Muscle of back (tissue), 3 donors: ENCODE measurements at regions not wholly inside any gene's neighbourhood (a gene's known extent, or its start where the extent isn't known, plus 50 kb on each side); places are given as distances from the start of the nearest gene placed in this dataset.
"Not testable (repeated sequence)": the region's sequence is repeated elsewhere in the genome, so short reads cannot be mapped to it uniquely, and the experiment has no call there.

Experiments used
- DNase-seq, 3 donors: peaks; one replicate each; pipeline versions ENCODE4 v3.0.0 to v3.0.0-alpha.2; 2013

DNA sequence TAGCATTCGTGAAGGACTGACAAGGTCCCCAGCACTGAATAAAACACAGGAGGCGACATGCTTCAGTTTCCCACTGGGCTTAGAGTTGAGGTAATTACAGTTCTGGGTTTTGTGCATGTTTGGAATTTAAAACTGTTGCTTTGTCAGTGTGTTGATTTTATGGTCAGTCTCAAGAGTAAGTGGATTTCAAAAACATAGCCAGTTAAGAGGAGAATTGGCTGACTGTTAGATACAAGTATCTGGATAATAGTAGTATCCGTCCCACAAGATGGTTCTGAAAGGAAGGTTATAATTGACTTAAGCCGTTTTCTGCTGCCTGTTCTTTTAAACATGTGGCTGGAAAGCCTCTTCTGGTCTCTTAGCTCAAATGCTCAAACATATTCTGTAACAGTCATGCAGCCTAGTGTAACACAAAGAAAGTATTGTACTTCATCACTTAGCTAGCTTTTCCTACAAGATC is 170.9 kb downstream of the POLR1F start:
- DNase-seq, result peak in 2 of 3 donors; percentile 22 to 57

DNA sequence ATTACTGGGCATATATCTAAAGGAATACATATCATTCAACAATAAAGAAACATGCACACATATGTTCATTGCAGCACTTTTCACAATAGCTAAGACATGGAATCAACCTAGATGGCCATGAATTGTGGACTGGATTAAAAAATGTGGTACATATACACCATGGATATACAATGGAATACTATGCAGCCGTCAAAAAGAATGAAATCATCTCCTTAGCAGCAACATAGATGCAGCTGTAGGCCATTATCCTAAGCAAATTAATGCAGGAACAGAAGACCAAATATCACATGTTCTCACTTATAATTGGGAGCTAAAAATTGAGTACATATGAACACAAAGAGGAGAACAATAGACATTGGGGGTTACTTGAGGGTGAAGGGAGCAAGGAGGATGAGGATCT is 175.6 kb downstream of the POLR1F start:
- no peak for DNase-seq

- no peak for DNase-seq
These were observed 178.0 kb downstream of the POLR1F start for GRCh38 chr7:19530852-19531251.

- peak in 1 of 3 donors; percentile 28 for DNase-seq
These were observed 178.6 kb downstream of the POLR1F start for GRCh38 chr7:19530261-19530660.

- peak in 1 of 3 donors; percentile 14 for DNase-seq
These were observed 182.2 kb downstream of the POLR1F start for GRCh38 chr7:19526639-19527038.

DNA sequence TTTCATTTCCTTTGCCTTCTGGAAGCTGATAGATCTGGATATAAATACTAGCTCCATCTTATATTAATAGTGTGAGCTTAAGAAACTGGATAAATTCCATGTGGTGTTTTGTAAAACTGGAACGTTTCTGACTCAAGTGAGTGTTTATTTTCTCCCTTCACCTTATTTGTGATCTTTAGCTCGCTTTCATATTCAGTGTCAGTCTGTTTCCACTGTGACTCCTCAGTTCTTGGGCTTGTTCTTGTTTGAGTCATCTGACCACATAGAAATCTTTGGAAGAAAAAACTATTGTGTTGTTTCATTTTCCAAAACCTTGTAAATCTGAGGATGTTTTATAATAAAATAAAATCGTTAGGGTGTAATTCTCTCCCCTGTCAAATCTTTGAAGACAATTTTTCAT is 186.4 kb downstream of the POLR1F start:
- peak in 1 of 3 donors; percentile 35 for DNase-seq

- no peak for DNase-seq
These were observed 188.4 kb downstream of the POLR1F start for GRCh38 chr7:19520392-19520791.

GRCh38 chr7:19519443-19520021 is 189.3 kb downstream of the POLR1F start:
- DNase-seq, result peak; percentile 7 to 37 (median 34)

GRCh38 chr7:19517546-19517945 is 191.3 kb downstream of the POLR1F start:
- DNase-seq, result not testable (repeated sequence)

GRCh38 chr7:19508821-19509220 is 200.0 kb downstream of the POLR1F start:
- no peak for DNase-seq

DNA sequence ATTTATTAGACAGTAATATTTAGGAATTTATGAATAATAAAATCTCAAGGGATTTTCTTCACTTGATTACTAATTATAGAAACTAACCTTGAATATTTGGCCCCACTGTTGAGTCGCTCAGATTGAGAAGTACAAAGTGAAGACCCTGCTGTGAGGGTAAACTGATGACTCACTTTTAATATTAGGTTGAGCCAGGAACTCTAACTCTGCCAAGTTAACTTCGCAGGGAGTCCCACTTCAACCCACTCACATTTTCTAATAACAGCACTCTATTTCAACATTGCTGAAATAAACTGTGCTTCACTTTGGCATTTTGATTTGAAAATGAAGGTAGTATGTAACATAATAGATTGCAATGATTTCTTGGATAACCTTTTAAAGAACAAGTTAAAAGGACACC is 200.7 kb downstream of the POLR1F start:
- DNase-seq, result no peak

GRCh38 chr7:19491821-19492452 is 216.9 kb downstream of the POLR1F start:
- DNase-seq, result peak; percentile 7 to 44 (median 12)

DNA sequence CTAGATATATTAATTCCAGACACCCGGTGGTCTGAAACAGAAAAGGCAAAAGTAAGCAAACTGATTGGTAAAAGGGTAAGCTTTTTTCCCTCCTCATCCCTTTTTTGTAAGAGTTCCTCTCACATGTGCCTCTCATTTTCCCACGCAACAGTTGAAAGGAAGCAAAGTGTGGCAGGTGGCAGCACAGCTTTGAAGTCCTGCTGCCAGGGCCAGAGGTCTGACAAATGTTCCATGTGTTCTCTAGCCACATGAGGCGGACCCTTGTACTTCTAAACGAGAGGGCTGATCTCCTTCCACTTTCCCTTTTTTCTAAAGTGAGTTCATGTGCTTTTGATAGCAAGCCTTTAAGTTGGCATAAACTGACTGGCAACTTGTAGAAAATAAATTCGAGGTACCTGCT is 217.5 kb downstream of the POLR1F start:
- DNase-seq, result no peak

DNA sequence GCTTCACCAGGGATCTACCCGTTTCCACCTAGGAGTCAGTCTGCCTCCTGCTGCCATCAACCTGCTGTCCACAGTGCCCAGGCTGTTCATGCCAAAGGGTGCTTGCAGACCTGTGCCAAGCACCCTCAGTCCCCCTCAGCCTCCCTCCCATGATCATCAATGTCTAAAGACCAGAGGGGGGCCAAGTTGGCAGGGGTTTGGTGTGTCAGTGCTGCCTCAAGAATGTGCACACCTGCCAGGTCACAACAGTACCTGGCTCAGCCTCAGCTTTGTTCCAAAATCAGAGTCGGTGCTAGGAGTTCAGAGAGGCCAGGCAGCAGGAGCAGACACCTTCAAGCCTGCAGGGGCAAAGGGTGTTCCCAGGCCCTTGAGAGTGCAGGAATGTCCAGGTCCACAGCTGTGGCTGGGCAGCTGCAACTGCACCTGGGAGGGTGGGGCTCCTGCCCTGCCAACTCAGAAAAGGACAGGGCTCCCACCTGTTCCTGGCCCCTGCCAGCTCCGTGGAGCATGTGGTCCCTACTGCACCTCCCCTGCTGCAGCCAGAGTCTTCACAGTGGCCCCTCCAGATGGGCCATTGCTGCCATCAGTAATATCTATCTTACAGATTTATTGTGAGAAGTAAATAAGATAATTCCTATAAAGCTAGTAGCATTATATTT is 219.5 kb downstream of the POLR1F start:
- DNase-seq, result no peak

DNA sequence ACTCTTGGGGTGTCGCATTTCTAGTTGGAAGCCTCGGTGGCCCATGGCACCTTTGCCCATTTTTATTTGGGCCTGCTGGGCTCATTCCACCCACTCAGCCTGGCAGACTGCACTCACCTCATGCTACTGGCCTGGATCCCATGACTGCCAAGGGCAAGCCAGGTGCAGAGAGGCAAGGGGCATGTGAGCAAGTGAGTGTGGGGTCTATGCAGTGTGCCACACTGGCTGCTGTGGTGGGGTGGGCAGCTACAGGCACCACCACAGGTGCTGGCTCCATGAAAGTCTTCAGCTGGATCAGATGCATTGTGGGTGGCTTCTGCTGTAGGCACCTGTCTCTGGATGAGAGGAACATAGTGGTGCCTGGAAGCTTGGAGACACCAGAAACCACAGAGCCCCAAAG is 220.8 kb downstream of the POLR1F start:
- DNase-seq, result no peak

- no peak for DNase-seq
These were observed 226.2 kb downstream of the POLR1F start for GRCh38 chr7:19482628-19483027.

GRCh38 chr7:19480383-19480782 is 228.5 kb downstream of the POLR1F start:
- DNase-seq, result no peak

- peak; percentile 8 to 58 (median 20) for DNase-seq
These were observed 238.8 kb downstream of the POLR1F start for GRCh38 chr7:19470031-19470430.

DNA sequence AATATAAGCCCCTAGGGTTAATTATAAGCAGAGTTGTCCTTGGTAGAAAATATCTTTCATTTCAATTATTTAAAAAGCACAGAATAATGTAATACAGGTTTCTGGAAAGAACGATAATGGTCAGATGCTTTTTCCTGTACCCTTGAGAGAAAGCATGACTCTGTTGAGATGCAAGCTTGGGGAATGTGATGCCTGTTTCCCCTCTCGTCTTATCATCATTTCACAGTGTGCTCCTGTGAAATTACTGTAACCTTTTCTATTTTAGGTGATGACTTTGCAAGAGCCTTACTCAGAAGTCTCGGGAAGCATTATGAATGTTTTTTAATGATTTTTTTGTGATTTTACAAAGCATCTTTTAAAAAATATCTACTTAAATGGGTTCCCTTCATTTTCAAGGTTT is 243.0 kb downstream of the POLR1F start:
- no peak for DNase-seq

DNA sequence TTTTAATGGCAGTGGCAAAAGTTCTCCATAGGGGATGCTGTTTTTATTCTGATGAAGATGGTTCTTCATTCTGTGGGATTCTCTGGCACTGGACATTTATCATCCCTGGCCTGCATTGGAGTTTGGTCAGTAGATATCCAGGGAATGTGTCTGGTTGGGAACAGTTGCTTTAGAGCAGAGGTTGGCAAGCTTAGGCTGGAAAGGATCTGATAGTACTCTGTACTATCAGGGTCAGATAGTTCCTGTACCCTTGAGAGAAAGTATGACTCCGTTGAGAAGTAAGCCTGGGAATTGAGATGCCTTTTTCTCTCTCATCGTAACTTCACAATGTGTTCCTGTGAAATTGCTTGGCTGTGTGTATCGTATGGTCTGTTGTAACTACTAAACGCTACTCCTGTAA is 244.1 kb downstream of the POLR1F start:
- no peak for DNase-seq

- no peak for DNase-seq
These were observed 244.6 kb downstream of the POLR1F start for GRCh38 chr7:19464241-19464640.

DNA sequence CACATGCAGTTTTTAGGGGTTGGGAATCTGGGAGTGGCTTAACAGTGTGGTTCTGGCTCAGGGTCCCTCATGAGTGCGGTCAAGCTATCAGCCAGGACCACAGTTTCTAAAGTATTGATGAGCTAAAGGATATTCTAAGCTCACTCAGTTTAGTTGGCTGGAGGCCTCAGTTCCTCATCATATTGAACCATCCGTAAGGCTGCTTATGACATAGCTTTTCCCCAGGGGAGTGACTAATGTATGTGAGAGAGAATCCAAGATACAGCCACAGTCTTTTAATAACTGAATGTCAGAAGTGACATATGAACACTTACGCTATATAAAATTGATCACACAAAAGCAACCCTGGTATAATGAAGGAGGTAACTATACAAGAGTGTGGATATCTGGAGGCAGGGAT is 245.3 kb downstream of the POLR1F start:
- DNase-seq, result no peak

- DNase-seq, result no peak
These were observed 253.2 kb downstream of the POLR1F start for GRCh38 chr7:19455623-19456022.
